Neural cell (in vitro differentiated cells): ENCODE measurements at regions not wholly inside any gene's neighbourhood (a gene's known extent, or its start where the extent isn't known, plus 50 kb on each side); places are given as distances from the start of the nearest gene placed in this dataset.

ENCODE experiments used
- CTCF ChIP-seq: fragments of 450-650 bp; IDR thresholded peaks from 2 replicates; pipeline ENCODE4 v1.5.1; 2014; ENCODE audit warnings: antibody characterized with exemption, mild to moderate bottlenecking, moderate library complexity; ENCODE audit not compliant: poor library complexity, severe bottlenecking
- EP300 ChIP-seq: fragments of 450-650 bp; conservative IDR thresholded peaks from 2 replicates; pipeline ENCODE4 v1.6.1; 2014; ENCODE audit warnings: antibody characterized with exemption, mild to moderate bottlenecking, moderate library complexity; ENCODE audit not compliant: poor library complexity, severe bottlenecking
- EZH2 ChIP-seq: fragments of 200-600, 300-800 bp; shearing (Covaris generic), sonication (generic); IDR thresholded peaks from 2 replicates; pipeline ENCODE4 v1.6.1; 2014; ENCODE audit warnings: antibody characterized with exemption, low read length, borderline replicate concordance, mild to moderate bottlenecking; ENCODE audit not compliant: insufficient read depth, poor library complexity, severe bottlenecking
- MXI1 ChIP-seq: fragments of 450-650 bp; conservative IDR thresholded peaks from 2 replicates; pipeline ENCODE4 v1.6.1; 2014; ENCODE audit warnings: antibody characterized with exemption, mild to moderate bottlenecking; ENCODE audit not compliant: poor library complexity, severe bottlenecking
- POLR2AphosphoS5 ChIP-seq: IDR thresholded peaks from 2 replicates; pipeline ENCODE4 v1.6.1; 2012
- RAD21 ChIP-seq: fragments of 450-650 bp; conservative IDR thresholded peaks from 2 replicates; pipeline ENCODE4 v1.6.1; 2014; ENCODE audit warnings: antibody characterized with exemption, mild to moderate bottlenecking, moderate library complexity
- REST ChIP-seq: IDR thresholded peaks from 2 replicates; pipeline ENCODE4 v1.6.1; 2012; ENCODE audit warnings: borderline replicate concordance
- SMC3 ChIP-seq: fragments of 450-650 bp; conservative IDR thresholded peaks from 2 replicates; pipeline ENCODE4 v1.6.1; 2014; ENCODE audit warnings: antibody characterized with exemption, mild to moderate bottlenecking, moderate library complexity; ENCODE audit not compliant: poor library complexity
- TAF1 ChIP-seq: IDR thresholded peaks from 2 replicates; pipeline ENCODE4 v1.6.1; 2012; ENCODE audit warnings: low read depth

DNA sequence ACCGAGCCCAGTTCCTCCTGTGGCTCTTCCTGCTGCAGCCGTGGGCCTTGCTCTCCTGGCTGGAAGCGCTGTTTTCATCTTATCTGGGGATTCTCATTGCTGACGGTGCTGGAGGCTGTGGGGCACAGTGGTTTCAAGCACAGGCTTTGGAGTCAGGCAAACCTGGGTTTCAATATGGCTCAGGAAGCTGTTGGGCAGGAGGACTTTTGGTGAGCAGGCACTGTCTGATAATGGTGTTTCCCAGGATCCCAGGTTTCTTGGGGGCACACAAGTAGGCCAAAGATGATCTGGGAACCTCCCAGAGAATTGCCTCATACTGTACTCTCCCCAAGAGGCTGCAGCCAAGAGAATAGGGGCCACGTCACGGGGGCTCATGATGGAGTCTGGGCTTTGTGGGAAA lies 105.6 kb upstream of the TRABD2B start:
- TF ChIP-seq EP300: no peak
- no peak for TF ChIP-seq POLR2AphosphoS5
- no peak for TF ChIP-seq CTCF
- TF ChIP-seq EZH2: no peak
- TF ChIP-seq TAF1: no peak
- TF ChIP-seq RAD21: no peak
- no peak for TF ChIP-seq REST
- TF ChIP-seq MXI1: no peak
- TF ChIP-seq SMC3: no peak
